GM21717 (cell line): ENCODE measurements at regions not wholly inside any gene's neighbourhood (a gene's known extent, or its start where the extent isn't known, plus 50 kb on each side); places are given as distances from the start of the nearest gene placed in this dataset.
A peak's percentile ranks its signal among the peaks of the same experiment; 100 is the strongest.

Experiments
- ATAC-seq: cut with Tn5 transposase; IDR thresholded peaks from one replicate; pipeline ENCODE4 v1.9.1; 2021; ENCODE audit warnings: mild to moderate bottlenecking, moderate library complexity; ENCODE audit not compliant: unreplicated experiment

DNA sequence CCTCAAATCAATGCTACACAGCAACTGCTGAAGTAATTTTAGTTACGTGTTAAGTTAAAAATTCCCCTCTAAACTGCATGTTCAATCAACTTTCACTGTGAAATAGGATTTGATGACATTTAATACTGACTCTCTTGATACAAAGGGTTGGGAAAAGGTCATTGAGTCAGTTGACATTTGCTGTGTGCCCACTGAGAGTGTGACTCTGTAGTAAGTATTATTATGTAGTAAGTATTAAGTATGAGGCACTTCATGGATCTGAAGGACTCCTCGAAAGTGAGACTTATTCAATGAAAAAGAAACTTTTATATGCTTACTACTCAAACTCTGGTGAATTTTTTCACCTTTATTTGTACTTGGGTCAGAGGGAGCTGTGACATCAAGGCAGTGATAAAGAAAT lies 83.1 kb upstream of the S1PR1 start:
- ATAC-seq: no peak

DNA sequence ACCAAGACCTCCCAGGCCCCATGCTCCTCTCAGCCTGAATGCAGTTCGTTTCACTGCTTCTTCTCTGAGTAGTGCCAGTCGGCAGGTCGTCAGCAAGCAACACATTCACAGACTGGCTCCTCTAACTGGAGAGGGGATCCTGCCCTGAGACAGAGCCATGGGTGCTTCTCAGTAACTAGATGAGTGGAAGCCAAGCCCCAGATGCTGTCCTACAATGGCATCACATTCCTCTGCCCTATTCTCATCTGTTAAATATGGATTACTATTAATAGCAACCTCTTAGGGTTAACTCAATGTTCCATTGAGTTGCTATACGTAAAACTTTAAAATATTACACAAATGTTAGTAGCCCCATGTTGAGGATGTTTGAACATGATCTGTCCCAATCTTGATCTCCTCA lies 84.2 kb upstream of the S1PR1 start:
- no peak for ATAC-seq

DNA sequence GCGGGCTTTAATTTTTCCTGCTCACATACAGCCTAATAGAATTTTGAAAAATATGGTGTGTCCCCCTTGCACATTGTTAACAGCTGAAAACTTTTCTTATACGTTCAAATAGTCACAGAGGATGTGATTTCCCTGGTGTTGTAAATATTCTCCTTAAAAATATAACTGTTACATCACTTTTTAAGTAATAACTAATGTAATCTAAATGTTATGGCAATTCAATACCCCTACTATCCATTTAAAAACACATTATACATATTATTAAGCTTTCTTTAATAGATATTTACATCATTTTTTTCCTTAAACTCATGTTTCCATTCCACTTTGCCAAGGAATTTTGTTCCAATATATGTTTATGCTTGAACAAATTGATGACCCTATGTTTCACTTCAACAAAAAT lies 85.5 kb upstream of the S1PR1 start:
- ATAC-seq: no peak

DNA sequence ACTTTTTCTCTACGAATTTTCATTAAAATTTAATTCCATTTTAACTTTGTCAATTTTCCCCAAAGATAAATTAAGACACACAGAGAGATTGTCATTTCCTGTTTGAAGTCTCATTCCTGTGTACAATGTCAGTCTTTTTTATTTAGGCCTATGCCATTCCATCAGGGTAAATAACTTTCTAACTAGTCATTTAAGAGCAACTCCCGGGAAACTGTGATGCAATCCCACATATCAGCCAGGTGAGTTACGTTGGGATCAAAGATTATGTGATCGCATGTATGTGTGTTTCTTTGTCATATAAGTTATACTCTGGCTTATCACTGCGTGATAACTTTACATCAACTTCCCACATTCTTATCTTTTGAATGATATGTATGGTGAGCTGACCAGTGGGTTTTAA lies 86.1 kb upstream of the S1PR1 start:
- ATAC-seq: no peak

DNA sequence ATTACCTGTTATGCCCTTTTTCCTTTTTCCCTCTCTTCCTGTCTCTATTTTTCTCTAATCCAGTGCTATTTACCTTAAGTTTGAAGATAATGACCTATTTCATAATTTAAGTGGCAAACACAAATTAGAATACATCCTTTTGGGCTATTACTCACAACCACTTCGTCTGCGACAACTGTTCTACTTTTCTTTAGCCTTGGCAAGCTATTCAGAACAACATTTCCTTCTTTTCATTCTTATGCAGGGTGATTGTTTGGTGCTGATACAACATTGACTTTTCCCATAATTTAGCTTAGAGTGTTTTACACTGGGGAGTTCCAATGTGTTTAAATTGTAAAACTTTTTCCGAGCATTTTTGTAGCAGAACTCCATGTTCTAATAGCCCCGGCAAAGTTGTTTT lies 86.6 kb upstream of the S1PR1 start:
- no peak for ATAC-seq

DNA sequence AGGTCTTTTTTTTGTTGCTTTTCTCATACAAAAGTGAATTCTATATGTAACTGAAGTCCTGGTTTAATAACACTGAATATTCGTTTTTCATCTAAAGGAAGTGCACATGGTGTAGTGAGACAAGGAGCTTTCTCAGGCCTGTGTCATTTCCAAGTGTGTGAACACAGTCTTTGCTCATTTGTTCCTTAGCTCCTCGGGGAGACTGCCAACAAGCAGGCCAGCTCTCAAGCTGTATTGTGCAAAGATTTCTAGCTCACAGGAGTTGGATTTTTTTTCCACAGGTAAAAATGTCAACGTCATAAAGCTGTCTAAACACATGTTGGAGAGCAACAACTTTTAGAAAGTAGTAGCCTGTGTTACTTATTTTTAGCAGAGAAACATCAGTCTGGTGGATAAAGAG lies 87.8 kb upstream of the S1PR1 start:
- no peak for ATAC-seq

DNA sequence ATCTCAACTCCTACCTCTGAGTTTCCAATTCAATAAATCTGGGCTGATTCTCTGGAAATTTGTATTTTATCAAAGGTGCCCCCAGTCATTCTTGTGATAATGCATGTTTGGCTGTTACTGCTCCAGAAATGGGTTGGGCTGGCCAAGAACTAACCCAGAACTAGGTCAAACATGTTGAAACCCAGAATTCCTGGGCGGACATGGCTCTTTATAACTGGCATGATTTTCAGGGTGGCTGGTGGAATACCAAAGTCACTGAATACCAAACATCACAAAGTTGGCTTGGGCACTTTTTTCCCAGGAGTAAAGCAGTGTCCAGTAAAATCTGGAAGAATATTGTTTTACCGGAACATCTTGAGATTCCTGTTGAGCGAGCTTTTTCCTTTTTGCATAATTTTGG lies 89.4 kb upstream of the S1PR1 start:
- ATAC-seq: no peak

DNA sequence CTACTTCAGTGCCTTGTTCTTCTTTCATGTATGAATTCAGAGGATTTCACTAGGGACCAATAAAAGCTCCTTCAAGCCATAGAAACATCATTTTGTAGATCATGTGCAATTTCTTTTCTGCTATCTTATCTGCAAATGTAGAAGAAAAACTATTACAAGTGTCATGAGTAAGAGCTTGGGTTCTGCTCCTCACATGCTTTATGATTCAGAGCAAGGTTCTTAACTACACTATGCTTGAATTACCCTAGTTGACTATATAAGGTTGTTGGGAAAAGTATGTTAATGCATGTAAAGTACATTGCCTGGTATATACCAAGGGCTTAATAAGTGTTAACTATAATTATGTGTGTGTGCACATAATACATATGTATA lies 91.4 kb upstream of the S1PR1 start:
- ATAC-seq: no peak

DNA sequence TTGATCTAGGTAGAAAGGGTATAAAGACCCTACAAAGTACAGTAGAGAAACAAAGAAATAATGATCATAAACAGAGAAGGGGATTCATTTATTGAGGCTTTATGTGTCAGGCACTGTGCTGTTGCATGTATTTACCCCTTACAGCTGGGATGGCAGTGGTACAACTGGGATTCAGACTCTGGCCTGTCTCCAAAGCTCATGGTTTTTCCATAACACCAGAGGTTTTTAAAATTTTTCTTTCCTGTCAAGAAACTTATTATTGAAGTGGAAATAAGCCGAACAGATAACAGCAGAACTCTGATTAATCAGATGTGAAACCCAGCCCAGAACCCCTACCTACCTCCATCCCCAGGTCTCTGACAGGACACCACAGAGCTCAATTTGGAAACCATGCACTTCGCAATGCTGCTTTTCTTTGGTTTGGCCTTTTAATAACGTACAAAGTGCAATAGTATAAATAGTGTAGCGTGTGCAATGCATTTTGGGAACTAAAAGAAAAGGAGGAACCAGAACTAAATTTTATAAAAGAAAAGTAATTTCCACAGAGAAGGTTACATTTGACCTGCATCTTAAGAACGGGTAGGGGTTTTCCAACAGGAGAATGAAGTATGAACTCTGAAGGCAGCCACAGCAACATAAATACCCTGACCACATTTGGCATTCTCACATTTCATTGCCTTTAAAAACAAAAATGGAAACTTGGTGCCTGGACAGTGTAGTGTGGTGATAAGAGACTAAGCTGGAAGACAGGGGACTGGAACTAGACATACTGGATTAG lies 92.0 kb upstream of the S1PR1 start:
- no peak for ATAC-seq

DNA sequence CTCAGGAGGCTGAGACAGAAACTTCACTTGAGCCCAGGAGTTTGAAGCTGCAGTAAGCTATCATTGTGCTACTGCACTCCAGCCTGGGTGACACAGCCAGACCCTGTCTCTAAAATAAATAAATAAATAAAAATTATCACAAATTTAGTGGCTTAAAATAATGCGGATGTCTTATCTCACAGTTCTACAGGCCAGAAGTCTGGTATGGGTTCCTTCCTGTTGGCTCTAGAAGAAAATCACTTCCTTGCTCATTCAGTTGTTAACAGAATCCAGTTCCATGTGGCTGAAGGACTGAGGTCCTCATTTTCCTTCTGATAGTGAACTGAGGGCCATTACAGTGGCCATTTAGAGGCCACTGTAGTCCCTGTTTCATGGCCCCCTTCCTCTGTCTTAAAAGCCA lies 94.6 kb upstream of the S1PR1 start:
- no peak for ATAC-seq

DNA sequence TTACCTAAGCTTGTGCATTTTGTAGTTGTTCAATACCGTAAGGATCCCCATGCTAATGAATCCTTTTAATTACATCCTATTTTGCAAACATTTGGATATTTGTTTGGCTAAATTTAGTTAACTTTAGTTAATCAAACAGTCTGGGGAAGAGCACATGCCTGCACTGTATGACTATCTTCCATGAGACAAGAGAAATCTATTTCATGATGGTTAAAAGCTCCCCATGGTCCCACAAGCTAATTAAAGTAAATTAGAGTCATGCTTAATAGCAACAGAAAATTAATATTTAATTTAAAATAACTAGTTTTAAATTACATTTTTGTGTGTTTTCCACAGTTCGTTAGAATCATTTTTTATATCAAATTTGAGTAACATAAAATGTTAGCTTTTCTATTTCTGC lies 95.4 kb upstream of the S1PR1 start:
- no peak for ATAC-seq

DNA sequence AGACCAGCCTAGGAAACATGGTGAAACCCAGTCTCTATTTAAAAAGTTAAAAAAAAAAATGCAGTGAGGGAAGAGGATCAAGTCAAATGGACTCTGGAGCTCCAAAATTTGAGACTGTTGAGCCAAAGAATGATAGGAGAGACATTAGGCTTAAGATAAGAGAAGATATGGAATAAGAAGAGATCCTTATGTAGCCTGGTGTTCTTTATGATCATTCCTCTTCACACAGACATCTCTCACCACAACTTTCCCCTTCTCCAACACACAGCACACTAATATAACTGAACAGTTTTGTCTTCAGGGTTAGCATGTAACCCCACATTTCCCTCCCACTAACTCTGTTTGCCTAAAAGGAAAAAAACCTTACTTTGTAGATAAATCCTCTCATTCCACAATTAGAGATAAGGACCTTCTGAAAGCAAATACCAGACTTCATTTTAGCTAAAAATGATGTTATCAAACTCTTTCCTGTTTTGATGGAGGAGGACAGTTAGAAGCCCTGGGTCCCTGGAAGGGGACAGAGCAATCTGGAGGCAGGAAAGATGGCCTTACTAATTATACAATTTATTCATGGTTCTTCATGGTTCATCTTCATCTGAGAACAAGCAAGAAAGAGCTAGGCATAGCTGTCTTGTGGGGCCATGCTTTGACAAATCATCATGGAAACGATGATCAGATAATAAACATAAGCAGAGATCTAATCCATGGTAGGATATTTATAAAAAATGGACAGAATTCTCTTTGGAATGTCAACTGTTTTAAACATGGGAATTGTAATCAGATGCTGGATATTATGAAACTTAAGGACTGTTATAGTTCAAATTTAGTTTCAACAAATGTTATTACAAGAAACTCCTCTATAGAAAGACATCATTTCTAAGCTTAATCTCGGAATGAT lies 96.7 kb upstream of the S1PR1 start:
- ATAC-seq: no peak

DNA sequence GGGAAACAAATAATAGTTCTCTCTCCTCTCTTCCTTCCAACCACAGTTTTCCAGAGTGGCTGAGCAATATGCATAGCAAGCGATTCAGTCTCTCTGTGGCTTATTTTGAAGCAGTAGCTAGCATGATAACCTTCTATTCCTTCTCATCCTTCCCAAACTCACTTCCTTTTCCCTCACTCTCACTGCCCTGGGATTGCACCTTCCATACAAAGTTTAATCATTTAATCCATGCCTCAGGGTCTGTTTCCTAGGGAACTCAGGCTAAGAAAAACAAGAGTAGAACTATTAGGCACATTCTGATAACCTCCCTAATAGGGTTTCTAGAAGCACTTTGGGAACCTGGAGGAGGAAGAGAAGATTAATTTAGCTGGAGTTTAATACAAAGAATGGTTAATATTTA lies 97.7 kb upstream of the S1PR1 start:
- ATAC-seq: no peak

DNA sequence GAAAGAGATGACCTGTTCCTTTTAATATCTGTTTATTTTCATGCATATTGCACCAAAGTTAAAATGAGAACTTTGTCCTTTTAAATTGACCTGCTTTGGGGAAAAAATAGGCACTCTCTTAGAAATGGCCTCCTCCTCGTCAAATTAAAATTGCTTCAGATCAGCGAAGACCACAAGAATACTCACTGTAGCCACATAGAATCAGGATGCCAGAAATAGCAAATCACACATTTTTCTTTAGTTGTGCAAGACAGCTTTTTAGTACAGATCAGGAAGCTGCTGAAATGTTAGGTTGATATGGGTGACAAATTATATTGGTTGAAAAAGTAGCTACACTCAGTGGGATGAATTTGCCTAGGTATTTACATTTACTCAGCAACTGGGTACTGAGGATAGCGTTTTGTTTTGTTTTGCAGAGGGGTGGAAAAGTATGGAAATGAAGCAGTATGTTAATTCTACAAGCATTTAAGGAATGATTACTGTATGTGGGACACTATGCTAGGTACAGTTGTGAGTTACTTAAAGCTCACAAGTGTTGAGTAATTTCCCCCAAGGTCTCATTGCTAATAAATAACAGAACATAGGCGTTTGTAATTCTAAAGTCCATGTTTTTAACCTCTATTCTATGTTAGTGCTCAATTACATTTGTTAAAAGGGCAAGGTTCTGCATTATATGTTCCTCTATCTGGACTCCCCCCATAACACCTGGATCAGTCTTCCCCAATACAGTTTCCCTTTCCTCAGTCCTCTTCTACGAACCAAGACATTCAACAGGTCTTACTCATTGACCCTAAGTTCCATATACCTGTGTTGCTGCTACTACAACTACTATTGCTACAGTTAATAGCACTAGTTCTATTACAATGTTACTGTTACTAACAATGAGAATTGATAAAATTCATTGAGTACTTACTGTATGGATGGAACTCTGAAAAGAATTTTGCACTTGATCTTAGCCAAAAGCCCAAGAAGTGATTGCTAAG lies 99.4 kb upstream of the S1PR1 start:
- no peak for ATAC-seq

DNA sequence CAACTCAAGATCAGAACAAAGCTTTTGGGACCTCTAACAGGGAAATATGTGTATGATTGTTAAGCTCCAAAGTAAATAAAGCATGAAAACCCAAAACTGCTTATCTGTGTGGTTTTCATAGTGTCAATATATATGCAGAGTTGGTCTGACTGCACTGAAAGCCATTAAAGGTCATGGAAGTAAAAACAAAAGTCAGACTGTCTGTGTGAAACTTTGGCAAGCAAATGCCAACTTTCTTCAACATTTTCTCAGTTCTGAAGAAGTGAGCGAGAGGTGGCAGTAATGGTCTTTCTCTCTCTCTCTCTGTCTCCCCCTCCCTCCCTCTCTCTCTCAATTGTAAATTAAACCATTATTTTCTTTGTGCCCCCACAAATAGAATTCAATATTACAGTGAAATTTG lies 100.1 kb upstream of the S1PR1 start:
- ATAC-seq: peak; percentile 67

DNA sequence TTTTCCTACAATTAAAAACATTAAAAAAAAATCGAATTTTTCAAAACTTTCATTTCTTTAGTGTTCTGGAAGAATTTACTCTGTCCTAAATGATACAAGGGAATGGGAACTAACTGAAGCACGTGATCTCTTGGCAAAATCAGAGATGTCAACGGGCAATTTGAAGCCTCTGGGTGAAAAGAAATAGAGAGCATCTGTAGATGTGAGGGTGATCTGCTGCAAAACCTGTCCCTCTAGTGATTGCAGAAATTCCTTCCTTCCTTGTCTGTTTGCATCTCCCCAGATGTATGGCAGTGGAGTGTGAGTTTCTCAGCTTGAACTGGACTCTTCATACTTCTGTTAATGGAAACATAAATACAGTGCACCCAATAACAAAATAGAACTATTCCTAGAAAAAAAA lies 100.5 kb upstream of the S1PR1 start:
- ATAC-seq: no peak

DNA sequence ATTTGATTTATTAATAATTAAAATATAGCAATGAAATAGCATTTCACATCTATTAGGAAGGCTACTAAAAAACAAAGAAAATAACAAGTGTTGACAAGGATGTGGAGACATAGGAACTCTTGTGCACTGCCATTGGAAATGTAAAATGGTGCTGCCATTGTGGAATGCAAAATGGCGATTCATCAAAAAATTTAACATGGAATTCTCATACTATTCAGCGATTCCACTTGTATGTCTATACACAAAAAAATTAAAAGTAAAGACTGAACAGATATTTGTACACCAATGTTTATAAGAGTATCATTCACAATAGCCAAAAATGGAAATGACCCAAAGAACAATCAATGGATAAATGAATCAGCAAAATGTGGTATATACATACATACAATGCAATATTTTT lies 101.3 kb upstream of the S1PR1 start:
- no peak for ATAC-seq

DNA sequence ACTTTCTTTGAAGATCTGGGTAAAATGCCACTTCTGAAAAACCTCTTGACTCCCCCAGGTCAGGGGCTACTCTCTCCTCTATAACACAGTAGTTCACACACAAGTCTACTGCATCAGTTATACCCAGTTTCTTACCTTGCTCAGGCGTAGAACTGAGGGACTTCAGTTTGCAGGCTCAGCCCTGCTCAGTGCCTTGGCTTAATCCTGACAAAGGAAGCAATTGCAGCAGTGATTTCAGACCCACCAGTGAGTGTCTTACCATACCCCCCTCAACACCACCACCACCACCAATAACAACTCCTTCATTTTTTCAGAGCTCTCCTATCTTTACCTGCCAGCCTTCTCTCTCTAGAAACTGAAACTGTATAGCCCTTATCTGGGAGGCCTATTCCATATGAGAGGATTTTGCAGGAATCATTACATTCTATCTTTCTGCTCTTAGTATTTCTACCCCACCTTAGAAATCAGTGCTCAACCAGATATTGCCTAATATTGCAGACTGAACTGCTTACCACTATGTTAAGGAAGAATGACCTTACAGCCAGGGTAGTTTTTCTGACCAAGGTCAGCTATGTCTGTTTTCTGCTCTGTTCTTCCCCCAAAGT lies 105.5 kb upstream of the S1PR1 start:
- ATAC-seq: no peak

DNA sequence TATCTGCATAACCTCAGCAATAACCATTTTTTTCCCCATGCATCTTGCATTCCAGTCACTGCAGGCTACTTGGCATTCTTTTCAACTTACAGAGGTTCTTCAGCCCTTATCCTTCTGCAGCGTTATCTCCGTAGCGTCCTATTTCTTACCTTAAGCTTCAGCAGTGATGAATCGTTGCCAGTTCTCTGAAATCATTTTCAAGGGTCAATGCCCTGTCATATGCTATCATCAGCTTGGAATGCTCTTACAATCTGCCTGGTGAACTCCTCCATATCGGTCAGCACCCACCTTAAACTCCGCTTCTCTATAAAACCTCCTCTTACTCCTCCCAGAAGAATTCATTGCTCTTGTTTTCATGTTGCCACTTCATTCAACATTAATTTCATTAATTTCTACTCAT lies 105.1 kb upstream of the DPH5 start:
- no peak for ATAC-seq

DNA sequence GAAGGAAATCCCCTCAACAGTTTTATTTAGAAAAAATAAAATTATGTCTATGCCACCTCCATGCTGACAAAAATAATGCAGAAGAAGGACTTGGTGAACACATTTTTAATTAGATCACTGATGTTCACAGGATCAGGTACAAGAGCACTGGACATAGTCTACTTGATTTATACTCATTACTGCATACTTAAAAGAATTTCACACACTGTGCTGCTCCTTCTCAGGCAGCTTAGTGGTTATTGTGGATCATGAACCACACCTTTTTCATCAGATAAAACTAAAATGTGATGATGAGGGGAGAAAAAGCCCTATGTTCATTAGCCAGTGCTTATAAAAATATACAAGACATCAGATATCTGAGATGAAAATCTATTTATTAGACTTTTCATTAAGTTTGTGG lies 103.3 kb upstream of the DPH5 start:
- ATAC-seq: no peak

DNA sequence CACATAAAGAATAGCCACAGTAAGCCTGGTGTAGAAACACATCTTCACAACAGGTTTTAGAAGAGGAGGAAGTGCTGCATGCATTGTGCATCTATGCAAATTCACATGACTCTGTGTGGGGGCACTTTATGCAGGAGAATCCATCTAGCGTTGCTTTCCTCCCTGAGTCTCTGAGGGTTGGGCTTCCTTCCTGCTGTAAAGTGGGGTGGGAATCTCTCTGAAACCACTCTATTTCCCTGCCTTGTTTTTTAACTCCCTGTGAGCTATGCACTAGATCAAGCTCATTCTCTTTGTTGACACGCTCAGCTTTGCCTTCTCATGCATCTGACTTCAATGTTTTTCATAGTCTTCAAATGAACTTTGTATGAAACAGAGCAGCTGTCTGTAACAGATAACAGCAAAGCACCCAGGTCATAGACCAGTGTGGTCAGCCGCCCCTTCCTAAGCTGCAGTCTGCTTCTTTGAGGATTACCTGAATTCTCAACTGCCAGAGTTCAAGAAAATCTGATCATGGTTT lies 102.7 kb upstream of the DPH5 start:
- peak; percentile 95 for ATAC-seq
